H9 (cell line): ENCODE measurements at regions not wholly inside any gene's neighbourhood (a gene's known extent, or its start where the extent isn't known, plus 50 kb on each side); places are given as distances from the start of the nearest gene placed in this dataset.

Experiments
- DNase-seq: peaks from one replicate; pipeline ENCODE4 v3.0.0-alpha.2; 2017
- H2AFZ ChIP-seq: one replicate; pipeline ENCODE4 v1.6.1; 2013; ENCODE audit warnings: mild to moderate bottlenecking, low read length, control low read depth, moderate library complexity
- H2AK5ac ChIP-seq: 2 replicates; pipeline ENCODE4 v1.6.1; 2013; ENCODE audit warnings: low read length, control low read depth, mixed read lengths; ENCODE audit not compliant: insufficient read length
- H2BK120ac ChIP-seq: one replicate; pipeline ENCODE4 v1.6.1; 2013; ENCODE audit warnings: low read depth, mild to moderate bottlenecking, low read length, control low read depth, inconsistent platforms; ENCODE audit not compliant: poor library complexity, severe bottlenecking
- H2BK12ac ChIP-seq: 2 replicates; pipeline ENCODE4 v1.6.1; 2013; ENCODE audit warnings: low read length, control low read depth, mixed read lengths, low read depth; ENCODE audit not compliant: insufficient read length
- H2BK15ac ChIP-seq: 2 replicates; pipeline ENCODE4 v1.6.1; 2013; ENCODE audit warnings: low read depth, low read length, control low read depth
- H2BK20ac ChIP-seq: one replicate; pipeline ENCODE4 v1.6.1; 2013; ENCODE audit warnings: low read depth, mild to moderate bottlenecking, low read length, control low read depth, inconsistent platforms; ENCODE audit not compliant: poor library complexity, severe bottlenecking
- H2BK5ac ChIP-seq: 2 replicates; pipeline ENCODE4 v1.6.1; 2013; ENCODE audit warnings: low read length, control low read depth, mixed read lengths; ENCODE audit not compliant: insufficient read length
- H3K14ac ChIP-seq: 2 replicates; pipeline ENCODE4 v1.6.1; 2013; ENCODE audit warnings: low read length, control low read depth; ENCODE audit not compliant: insufficient read depth
- H3K18ac ChIP-seq: 2 replicates; pipeline ENCODE4 v1.6.1; 2013; ENCODE audit warnings: low read depth, mild to moderate bottlenecking, mixed read lengths, low read length, control low read depth; ENCODE audit not compliant: insufficient read length
- H3K23ac ChIP-seq: 2 replicates; pipeline ENCODE4 v1.6.1; 2013; ENCODE audit warnings: low read length, control low read depth, mixed read lengths, low read depth; ENCODE audit not compliant: insufficient read length
- H3K23me2 ChIP-seq: 2 replicates; pipeline ENCODE4 v1.6.1; 2013; ENCODE audit warnings: low read depth, mild to moderate bottlenecking, mixed read lengths, low read length, control low read depth; ENCODE audit not compliant: insufficient read length, poor library complexity, severe bottlenecking
- H3K27ac ChIP-seq: 2 replicates; pipeline ENCODE4 v1.5.1; 2013; ENCODE audit warnings: low read length, control low read depth, mixed read lengths, low read depth; ENCODE audit not compliant: insufficient read length
- H3K27me3 ChIP-seq: 2 replicates; pipeline ENCODE4 v1.6.1; 2013; ENCODE audit warnings: low read length, control low read depth, inconsistent platforms; ENCODE audit not compliant: insufficient read depth
- H3K4ac ChIP-seq: 2 replicates; pipeline ENCODE4 v1.6.1; 2013; ENCODE audit warnings: low read depth, mild to moderate bottlenecking, control low read depth, inconsistent platforms, low read length, moderate library complexity
- H3K4me1 ChIP-seq: 2 replicates; pipeline ENCODE4 v1.6.1; 2013; ENCODE audit warnings: low read length, control low read depth, inconsistent platforms; ENCODE audit not compliant: insufficient read depth
- H3K4me2 ChIP-seq: 2 replicates; pipeline ENCODE4 v1.6.1; 2013; ENCODE audit warnings: low read length, control low read depth, mixed read lengths; ENCODE audit not compliant: insufficient read length, insufficient read depth
- H3K56ac ChIP-seq: 2 replicates; pipeline ENCODE4 v1.6.1; 2013; ENCODE audit warnings: low read depth, mild to moderate bottlenecking, mixed read lengths, low read length, control low read depth; ENCODE audit not compliant: insufficient read length
- H3K79me1 ChIP-seq: 2 replicates; pipeline ENCODE4 v1.6.1; 2013; ENCODE audit warnings: low read depth, mild to moderate bottlenecking, moderate library complexity, low read length, control low read depth, inconsistent platforms; ENCODE audit not compliant: insufficient read depth, poor library complexity, severe bottlenecking
- H3K79me2 ChIP-seq: 2 replicates; pipeline ENCODE4 v1.6.1; 2013; ENCODE audit warnings: low read length, control low read depth, inconsistent platforms; ENCODE audit not compliant: insufficient read depth
- H3K9ac ChIP-seq: 2 replicates; pipeline ENCODE4 v1.6.1; 2013; ENCODE audit warnings: low read length, control low read depth, mixed read lengths; ENCODE audit not compliant: insufficient read length; ENCODE audit errors: extremely low read depth
- H3K9me3 ChIP-seq: one replicate; pipeline ENCODE4 v1.6.1; 2013; ENCODE audit warnings: low read depth, low read length, inconsistent platforms; ENCODE audit not compliant: control insufficient read depth
- H3T11ph ChIP-seq: one replicate; pipeline ENCODE4 v1.6.1; 2013; ENCODE audit warnings: mild to moderate bottlenecking, low read length, control low read depth, inconsistent platforms
- H4K20me1 ChIP-seq: one replicate; pipeline ENCODE4 v1.6.1; 2013; ENCODE audit not compliant: control insufficient read depth, insufficient read length, insufficient read depth
- H4K5ac ChIP-seq: 2 replicates; pipeline ENCODE4 v1.6.1; 2013; ENCODE audit warnings: low read depth, mild to moderate bottlenecking, mixed read lengths, low read length, control low read depth; ENCODE audit not compliant: insufficient read length
- H4K8ac ChIP-seq: replicated peaks from 2 replicates; pipeline ENCODE4 v1.6.1; 2013; ENCODE audit warnings: low read length, control low read depth, mixed read lengths, low read depth; ENCODE audit not compliant: insufficient read length
- H4K91ac ChIP-seq: 2 replicates; pipeline ENCODE4 v1.6.1; 2013; ENCODE audit warnings: low read depth, mild to moderate bottlenecking, moderate library complexity, mixed read lengths, low read length, control low read depth; ENCODE audit not compliant: insufficient read length
- H3K27ac Mint-ChIP-seq, 3 experiments: 2 replicates in 2 of 3; 3 replicates in 1 of 3; pipeline ENCODE4 v1.8.0; 2020 to 2021; ENCODE audit warnings: mixed read lengths in 3 of 3, mild to moderate bottlenecking in 1 of 3, moderate library complexity in 1 of 3
- H3K27me3 Mint-ChIP-seq: 2 replicates; pipeline ENCODE4 v1.8.0; 2021; ENCODE audit warnings: low read depth, mild to moderate bottlenecking, moderate library complexity, mixed read lengths
- H3K36me3 Mint-ChIP-seq, 3 experiments: 2 replicates in 2 of 3; 3 replicates in 1 of 3; pipeline ENCODE4 v1.8.0; 2020 to 2021; ENCODE audit warnings: low read depth in 3 of 3, mixed read lengths in 3 of 3; ENCODE audit not compliant: insufficient read depth in 1 of 3
- H3K4me1 Mint-ChIP-seq, 2 experiments: 2 replicates each; pipeline ENCODE4 v1.8.0; 2020; ENCODE audit warnings: mixed read lengths in 2 of 2
- H3K4me3 Mint-ChIP-seq, 2 experiments: 2 replicates in 1 of 2; 3 replicates in 1 of 2; pipeline ENCODE4 v1.8.0; 2020 to 2021; ENCODE audit warnings: mild to moderate bottlenecking in 2 of 2, mixed read lengths in 2 of 2, moderate library complexity in 1 of 2
- H3K9me3 Mint-ChIP-seq, 2 experiments: 2 replicates in 1 of 2; 3 replicates in 1 of 2; pipeline ENCODE4 v1.8.0; 2020; ENCODE audit warnings: mild to moderate bottlenecking in 2 of 2, mixed read lengths in 2 of 2, moderate library complexity in 1 of 2
- WGBS: extraction: QIAGEN DNeasy Blood & Tissue Kit; methylation state at CpG from one replicate; pipeline ENCODE4 v1.1.7; 2013; ENCODE audit warnings: missing lambda C conversion rate, low lambda C conversion rate, mixed read lengths; ENCODE audit not compliant: insufficient read length; ENCODE audit errors: extremely low coverage; 5-methylcytosine and 5-hydroxymethylcytosine counted together
- TF ChIP-seq, protein P1 (sequence below): fragments of 200-600 bp; sonication (generic); conservative IDR thresholded peaks from 3 replicates; pipeline ENCODE4 v1.8.0; 2021; ENCODE audit warnings: antibody characterized with exemption, mild to moderate bottlenecking

DNA sequence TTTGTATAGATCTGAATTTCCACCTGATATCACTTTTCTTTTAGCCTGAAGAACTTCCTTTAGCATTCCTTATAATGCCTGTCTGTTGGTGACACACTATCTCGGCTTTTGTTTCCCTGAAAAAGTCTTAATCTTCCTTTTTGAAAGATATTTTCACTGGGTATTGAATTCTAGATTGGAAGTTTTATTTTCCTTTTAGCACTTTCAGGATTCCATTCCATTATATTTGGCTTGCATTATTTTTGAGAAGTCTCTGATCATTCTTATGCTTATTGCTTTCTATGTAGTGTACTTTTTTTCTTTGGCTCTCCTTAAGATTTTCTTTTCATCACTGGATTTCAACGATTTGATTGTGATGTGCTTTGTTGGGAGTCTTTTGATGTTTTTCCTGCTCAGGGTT lies 510.7 kb downstream of the RWDD3 start:
- Histone ChIP-seq H3K27ac (no peak overlapping the region), H2AK5ac (no peak overlapping the region), H3K4me1 (no peaks in the 10 kb centered on the region; the same call in 1 of the 2 replicates), H4K91ac (no peak overlapping the region), H3K18ac (no peak overlapping the region), H3K9me3 (no peaks in the 10 kb centered on the region), H3K79me2 (no peaks in the 10 kb centered on the region), H2AFZ (no peak overlapping the region), H4K5ac (no peak overlapping the region), H2BK15ac (no peak overlapping the region), H3K27me3 (no peaks in the 10 kb centered on the region), H4K20me1 (no peaks in the 10 kb centered on the region), H3K23me2 (no peaks in the 10 kb centered on the region), H3K4ac (no peak overlapping the region), H2BK5ac (no peak overlapping the region), H2BK12ac (no peak overlapping the region), H2BK20ac (no peak overlapping the region), H3K4me2 (no peak overlapping the region), H3K56ac (no peak overlapping the region), H3K9ac (no peak overlapping the region), H3K14ac (no peak overlapping the region), H4K8ac (no peak overlapping the region), H3T11ph (no peak overlapping the region), H2BK120ac (no peak overlapping the region), H3K23ac (no peak overlapping the region), H3K79me1 (no peaks in the 10 kb centered on the region)
- TF ChIP-seq, protein P1, sequence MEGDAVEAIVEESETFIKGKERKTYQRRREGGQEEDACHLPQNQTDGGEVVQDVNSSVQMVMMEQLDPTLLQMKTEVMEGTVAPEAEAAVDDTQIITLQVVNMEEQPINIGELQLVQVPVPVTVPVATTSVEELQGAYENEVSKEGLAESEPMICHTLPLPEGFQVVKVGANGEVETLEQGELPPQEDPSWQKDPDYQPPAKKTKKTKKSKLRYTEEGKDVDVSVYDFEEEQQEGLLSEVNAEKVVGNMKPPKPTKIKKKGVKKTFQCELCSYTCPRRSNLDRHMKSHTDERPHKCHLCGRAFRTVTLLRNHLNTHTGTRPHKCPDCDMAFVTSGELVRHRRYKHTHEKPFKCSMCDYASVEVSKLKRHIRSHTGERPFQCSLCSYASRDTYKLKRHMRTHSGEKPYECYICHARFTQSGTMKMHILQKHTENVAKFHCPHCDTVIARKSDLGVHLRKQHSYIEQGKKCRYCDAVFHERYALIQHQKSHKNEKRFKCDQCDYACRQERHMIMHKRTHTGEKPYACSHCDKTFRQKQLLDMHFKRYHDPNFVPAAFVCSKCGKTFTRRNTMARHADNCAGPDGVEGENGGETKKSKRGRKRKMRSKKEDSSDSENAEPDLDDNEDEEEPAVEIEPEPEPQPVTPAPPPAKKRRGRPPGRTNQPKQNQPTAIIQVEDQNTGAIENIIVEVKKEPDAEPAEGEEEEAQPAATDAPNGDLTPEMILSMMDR = no peak
- H3K27ac Mint-ChIP-seq = no peak overlapping the region
- H3K4me3 Mint-ChIP-seq = no peak overlapping the region
- H3K27me3 Mint-ChIP-seq = no peaks in the 10 kb centered on the region
- H3K9me3 Mint-ChIP-seq = peaks cover 5 to 19% of the 10 kb centered on the region in 2 experiments
- no peak for DNase-seq
- peaks cover 41 to 42% of the 10 kb centered on the region in 2 experiments for H3K4me1 Mint-ChIP-seq
- H3K36me3 Mint-ChIP-seq = peaks cover 0 to 20% (median 3%) of the 10 kb centered on the region in 3 experiments; a peak in 2 of 7 replicates
- no CpG with 5 or more reads among the region's 2 CpGs for WGBS
